Transverse colon (tissue), 4 donors: ENCODE measurements at regions not wholly inside any gene's neighbourhood (a gene's known extent, or its start where the extent isn't known, plus 50 kb on each side); places are given as distances from the start of the nearest gene placed in this dataset.

ENCODE experiments used
- CTCF ChIP-seq, 5 experiments: fragments of 200-600 bp in 3 of 5; fragments of 450-650 bp in 2 of 5; sonication (generic) in 3 of 5; IDR thresholded peaks; 1 replicate in 2 of 5; 2 replicates in 3 of 5; pipeline ENCODE4 v1.5.1; 2016 to 2017; ENCODE audit warnings: antibody characterized with exemption in 5 of 5, inconsistent platforms in 3 of 5, mild to moderate bottlenecking in 2 of 5, moderate library complexity in 1 of 5
- EP300 ChIP-seq: sonication (generic); formaldehyde crosslinking; IDR thresholded peaks from one replicate; pipeline ENCODE4 v1.6.1; 2017; ENCODE audit warnings: antibody characterized with exemption, low read depth
- POLR2A ChIP-seq: fragments of 450-650 bp; IDR thresholded peaks from one replicate; pipeline ENCODE4 v1.6.1; 2016; ENCODE audit warnings: antibody characterized with exemption, mild to moderate bottlenecking, moderate library complexity
- POLR2AphosphoS5 ChIP-seq, 3 donors: sonication (generic); formaldehyde crosslinking; IDR thresholded peaks; one replicate each; pipeline ENCODE4 v1.6.1; 2016; ENCODE audit warnings: antibody characterized with exemption in 3 of 3

DNA sequence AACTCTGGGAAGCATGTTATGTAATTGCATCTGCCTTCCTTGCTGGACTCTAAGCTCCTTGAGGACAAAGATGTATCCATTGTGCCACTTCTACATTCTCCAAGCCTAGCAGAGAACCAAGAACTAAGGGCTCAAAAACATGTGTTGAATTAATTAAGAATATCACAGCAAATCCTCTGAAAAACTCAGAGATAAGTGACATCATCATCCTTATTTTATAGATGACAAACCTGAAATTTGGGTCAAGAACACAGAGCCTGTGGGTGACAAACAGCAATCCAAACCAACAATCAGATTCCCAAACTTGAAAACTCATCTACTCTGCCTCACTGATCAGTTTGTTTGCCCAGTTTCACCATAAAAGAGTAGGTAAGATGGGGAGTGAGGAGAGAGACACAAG, 503.6 kb upstream of the LRRN3 start:
- TF ChIP-seq POLR2A: no peak
- TF ChIP-seq CTCF (IDR thresholded peaks at IDR 0.05): no peak
- no peak for TF ChIP-seq EP300
- TF ChIP-seq POLR2AphosphoS5 (IDR thresholded peaks at IDR 0.05): no peak
